Esophagus (tissue), 2 donors: ENCODE measurements at regions not wholly inside any gene's neighbourhood (a gene's known extent, or its start where the extent isn't known, plus 50 kb on each side); places are given as distances from the start of the nearest gene placed in this dataset.

Source experiments
- H3K27ac ChIP-seq, 2 donors: one replicate each; pipeline ENCODE4 v1.5.1; 2013; ENCODE audit warnings: low read depth in 2 of 2, mild to moderate bottlenecking in 2 of 2, inconsistent platforms in 1 of 2, low read length in 1 of 2, moderate library complexity in 1 of 2
- H3K27me3 ChIP-seq, 2 donors: one replicate each; pipeline ENCODE4 v1.6.1; 2013; ENCODE audit warnings: low read length in 2 of 2, control low read depth in 1 of 2, mild to moderate bottlenecking in 1 of 2; ENCODE audit not compliant: insufficient read depth in 2 of 2, control insufficient read depth in 1 of 2
- H3K36me3 ChIP-seq, 2 donors: one replicate each; pipeline ENCODE4 v1.6.1; 2013; ENCODE audit warnings: low read length in 1 of 2; ENCODE audit not compliant: control insufficient read depth in 2 of 2, insufficient read depth in 2 of 2
- H3K4me1 ChIP-seq, 2 donors: one replicate each; pipeline ENCODE4 v1.6.1; 2013; ENCODE audit warnings: low read length in 1 of 2; ENCODE audit not compliant: control insufficient read depth in 2 of 2, insufficient read depth in 2 of 2
- H3K4me3 ChIP-seq, 2 donors: one replicate each; pipeline ENCODE4 v1.5.1; 2013; ENCODE audit warnings: low read length in 2 of 2, mild to moderate bottlenecking in 2 of 2, low read depth in 1 of 2, moderate library complexity in 1 of 2
- H3K9me3 ChIP-seq, 2 donors: one replicate each; pipeline ENCODE4 v1.6.1; 2013; ENCODE audit warnings: mild to moderate bottlenecking in 2 of 2, low read depth in 1 of 2, low read length in 1 of 2, moderate library complexity in 1 of 2; ENCODE audit not compliant: control insufficient read depth in 2 of 2, insufficient read depth in 1 of 2
- WGBS, 2 donors: extraction: QIAGEN DNeasy Blood & Tissue Kit; methylation state at CpG; one replicate each; pipeline ENCODE4 v1.1.7; 2013; 5-methylcytosine and 5-hydroxymethylcytosine counted together
- donor health status: healthy with polysubstance abuse.
- donor health status: Bipolar disorder and iron deficiency.

DNA sequence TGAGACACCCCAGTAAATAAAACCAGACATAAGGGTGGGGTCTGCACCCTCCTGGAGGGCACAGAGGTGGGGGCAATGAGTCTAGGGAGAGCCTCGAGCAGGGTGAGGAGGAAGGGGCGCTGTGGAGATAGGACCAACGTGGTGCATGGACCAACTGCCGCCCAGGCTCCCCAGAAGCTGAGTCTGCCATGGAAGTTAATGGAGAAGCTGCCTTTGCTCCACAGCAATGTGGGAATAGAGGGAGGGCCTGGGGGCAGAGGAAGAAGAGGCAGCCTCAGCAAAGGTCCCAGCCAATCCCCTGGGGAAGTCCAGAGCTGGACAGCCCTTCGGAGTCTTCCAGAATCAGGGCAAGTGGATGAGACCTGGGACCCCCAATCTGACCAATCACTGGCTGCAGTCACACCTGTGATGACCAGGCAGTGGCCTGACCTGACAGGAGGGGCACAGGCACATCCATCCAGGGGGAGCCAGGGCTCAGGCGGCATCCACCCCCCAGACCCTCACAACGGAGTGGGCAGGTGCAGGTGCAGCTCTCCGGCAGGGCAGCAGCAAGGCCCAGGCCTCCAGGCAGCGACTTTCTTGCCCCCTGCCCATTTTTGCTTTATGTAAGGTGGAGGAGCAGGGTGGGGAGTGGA is 242.2 kb upstream of the PPP2R2D start:
- Histone ChIP-seq H3K9me3 (peaks cover 2 to 13% of the 10 kb centered on the region in 2 donors), H3K36me3 (no peaks in the 10 kb centered on the region), H3K27ac (no peak overlapping the region), H3K4me1 (peaks cover 0 to 2% of the 10 kb centered on the region in 2 donors), H3K4me3 (no peak overlapping the region), H3K27me3 (peaks cover 0 to 3% of the 10 kb centered on the region in 2 donors)
- WGBS, 2 donors = 83% methylated on average over 9 of the region's 9 CpGs

DNA sequence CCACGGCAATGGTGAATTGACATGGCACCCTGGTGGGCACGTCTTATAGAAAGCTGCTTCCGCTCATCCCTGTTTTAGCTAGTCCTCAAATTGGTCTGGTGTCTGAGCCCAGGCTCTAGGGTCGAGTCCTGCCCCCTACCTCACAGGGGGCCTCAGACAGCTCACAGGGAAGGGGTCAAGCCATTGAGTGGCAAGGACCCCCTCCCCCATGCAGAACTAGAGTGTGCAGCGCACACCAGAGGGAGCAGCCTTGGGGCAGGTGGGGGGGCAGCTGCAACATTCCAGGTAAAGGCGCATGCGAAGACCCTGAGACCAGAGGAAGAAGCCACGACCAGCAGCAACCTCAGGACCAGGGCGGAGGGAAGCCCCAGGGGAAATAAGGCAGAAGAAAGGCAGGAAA is 240.4 kb upstream of the PPP2R2D start:
- H3K27ac ChIP-seq = no peak overlapping the region
- peaks cover 0 to 3% of the 10 kb centered on the region in 2 donors for H3K27me3 ChIP-seq
- H3K36me3 ChIP-seq = no peaks in the 10 kb centered on the region
- 92 to 93% methylated on average over 9 of the region's 9 CpGs for WGBS, 2 donors
- peaks cover 2 to 9% of the 10 kb centered on the region in 2 donors for H3K9me3 ChIP-seq
- no peak overlapping the region for H3K4me3 ChIP-seq
- no peaks in the 10 kb centered on the region for H3K4me1 ChIP-seq

DNA sequence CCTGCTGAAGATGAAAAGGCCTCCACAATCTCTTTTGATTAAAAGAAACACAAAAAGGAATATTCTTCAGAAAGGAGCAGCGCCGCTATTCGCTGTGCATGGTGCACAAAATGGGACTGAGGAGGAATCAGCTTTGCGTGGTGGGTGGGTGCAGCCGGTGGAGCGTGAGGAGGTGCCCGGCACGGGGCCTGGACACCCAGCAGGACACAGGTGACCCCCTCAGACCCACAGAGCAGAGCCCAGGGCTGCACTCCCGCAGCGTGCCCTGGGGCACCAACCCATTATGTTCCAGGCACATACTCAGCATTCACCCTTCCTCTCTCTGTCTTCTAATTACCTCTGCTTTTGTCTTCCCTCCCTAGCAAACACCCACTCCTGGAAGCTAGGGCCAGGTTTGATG is 238.0 kb upstream of the PPP2R2D start:
- 90 to 92% methylated on average over 10 of the region's 10 CpGs for WGBS, 2 donors
- no peaks in the 10 kb centered on the region for H3K36me3 ChIP-seq
- no peak overlapping the region for H3K4me3 ChIP-seq
- H3K27ac ChIP-seq = no peak overlapping the region
- peaks cover 2 to 5% of the 10 kb centered on the region in 2 donors for H3K9me3 ChIP-seq
- H3K27me3 ChIP-seq = peaks cover 0 to 1% of the 10 kb centered on the region in 2 donors
- H3K4me1 ChIP-seq = no peaks in the 10 kb centered on the region

DNA sequence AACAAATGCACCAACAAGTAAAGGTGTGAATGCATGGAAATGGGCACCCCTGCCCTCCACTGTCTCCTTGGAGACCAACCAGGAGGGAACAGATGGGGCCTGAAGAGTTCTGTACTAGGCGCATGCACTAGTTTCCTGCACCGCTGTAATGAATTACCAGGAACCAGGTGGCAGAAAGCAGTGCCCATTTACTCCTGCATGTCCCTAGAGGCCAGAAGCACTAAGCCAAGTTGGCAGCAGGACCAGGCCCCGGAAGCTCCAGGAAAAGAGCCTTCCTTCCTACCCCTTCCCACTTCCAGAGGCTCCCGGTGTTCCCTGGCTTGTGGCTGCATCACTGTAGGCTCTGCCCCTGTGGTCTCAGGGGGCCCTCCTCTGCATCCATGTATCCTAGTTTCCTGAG is 237.5 kb upstream of the PPP2R2D start:
- Histone ChIP-seq H3K4me1 (no peaks in the 10 kb centered on the region), H3K36me3 (no peaks in the 10 kb centered on the region), H3K9me3 (peaks cover 2 to 5% of the 10 kb centered on the region in 2 donors), H3K27ac (no peak overlapping the region), H3K27me3 (no peaks in the 10 kb centered on the region), H3K4me3 (no peak overlapping the region)
- WGBS, 2 donors = 74 to 79% methylated on average over 4 of the region's 4 CpGs

DNA sequence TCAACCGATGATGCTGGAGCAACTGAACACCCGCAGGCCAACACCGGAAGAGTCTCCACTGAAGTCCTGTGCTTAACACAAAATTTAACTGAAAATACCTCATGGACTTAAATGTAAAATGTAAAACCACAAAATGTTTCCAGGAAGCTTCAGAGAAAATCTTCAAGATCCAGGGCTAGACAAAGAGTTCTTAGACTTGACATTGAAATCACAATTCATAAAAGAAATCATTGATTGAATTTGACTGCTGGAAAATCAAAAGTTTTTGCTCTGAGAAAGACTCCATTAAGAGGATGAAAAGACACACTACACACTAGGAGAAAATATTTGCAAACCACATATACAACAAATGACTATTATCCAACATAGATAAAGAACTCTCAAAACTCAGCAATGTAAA is 234.7 kb upstream of the PPP2R2D start:
- peaks cover 0 to under 1% of the 10 kb centered on the region in 2 donors for H3K9me3 ChIP-seq
- H3K36me3 ChIP-seq = no peaks in the 10 kb centered on the region
- H3K27me3 ChIP-seq = no peaks in the 10 kb centered on the region
- no peaks in the 10 kb centered on the region for H3K4me1 ChIP-seq
- H3K4me3 ChIP-seq = no peak overlapping the region
- no peak overlapping the region for H3K27ac ChIP-seq
- 92 to 98% methylated on average over 3 of the region's 3 CpGs for WGBS, 2 donors

DNA sequence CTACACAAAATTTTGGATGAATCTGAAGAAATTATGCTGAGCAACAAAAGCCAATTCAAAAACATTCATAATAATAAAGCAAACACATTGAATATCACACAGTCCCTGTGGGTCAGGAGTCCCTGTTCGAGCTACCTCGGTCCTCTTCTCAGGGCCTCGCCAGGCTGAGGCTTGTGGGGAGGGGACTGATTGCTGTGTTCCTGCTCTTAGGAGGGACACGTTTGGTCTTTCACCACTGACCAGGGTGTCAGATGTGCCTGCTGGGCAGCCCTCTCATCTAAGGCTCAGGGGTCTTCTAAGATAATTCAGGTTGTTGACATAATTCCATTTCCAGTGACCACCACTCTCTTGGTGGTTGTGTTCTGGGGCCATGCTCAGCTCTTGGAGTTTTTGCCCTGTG is 233.8 kb upstream of the PPP2R2D start:
- Histone ChIP-seq H3K4me3 (no peak overlapping the region), H3K27me3 (no peaks in the 10 kb centered on the region), H3K36me3 (no peaks in the 10 kb centered on the region), H3K9me3 (peaks cover 0 to 3% of the 10 kb centered on the region in 2 donors), H3K4me1 (no peaks in the 10 kb centered on the region), H3K27ac (no peak overlapping the region)
- WGBS, 2 donors = 72 to 75% methylated on average over 4 of the region's 4 CpGs

DNA sequence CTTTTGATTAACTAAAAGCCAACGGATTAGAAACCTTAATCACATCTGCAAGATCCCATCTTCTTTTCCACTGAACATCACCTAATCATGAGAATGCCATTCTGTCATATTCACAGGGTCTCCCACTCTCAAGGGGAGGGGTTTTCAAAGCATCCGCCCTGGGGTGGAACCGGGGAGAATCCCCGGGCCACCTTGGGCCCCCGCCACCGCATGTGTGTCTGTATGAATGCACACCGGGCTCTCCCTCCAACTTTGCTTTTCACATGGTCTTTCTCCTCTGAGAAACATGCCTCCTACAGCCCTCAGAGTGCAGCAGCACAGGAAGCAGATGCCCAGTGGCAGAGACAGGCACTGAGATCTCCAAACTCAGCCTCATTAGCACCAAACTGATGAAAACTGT is 233.2 kb upstream of the PPP2R2D start:
- 86 to 90% methylated on average over 7 of the region's 7 CpGs for WGBS, 2 donors

DNA sequence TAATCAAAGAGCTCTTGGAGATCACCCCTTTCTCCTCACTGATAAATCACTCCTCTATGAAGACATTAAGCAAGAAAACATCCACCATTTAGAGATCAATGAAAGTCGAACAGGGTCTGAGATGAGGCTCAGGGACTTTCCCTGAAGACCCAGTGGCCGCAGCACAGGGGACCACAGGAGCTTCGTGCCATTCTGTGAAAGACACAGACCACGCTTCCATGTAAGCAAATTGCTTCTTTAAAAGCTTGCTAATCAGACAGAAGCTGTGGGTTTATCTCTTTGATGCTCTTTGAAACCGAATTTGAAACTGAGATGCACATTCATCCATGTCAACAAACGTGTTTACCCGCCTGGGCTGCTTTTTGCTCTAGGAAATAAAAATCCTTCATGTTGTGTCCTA is 231.9 kb upstream of the PPP2R2D start:
- no peak overlapping the region for H3K27ac ChIP-seq
- H3K36me3 ChIP-seq = no peaks in the 10 kb centered on the region
- H3K9me3 ChIP-seq = peaks cover under 1 to 8% of the 10 kb centered on the region in 2 donors
- no peaks in the 10 kb centered on the region for H3K4me1 ChIP-seq
- no peaks in the 10 kb centered on the region for H3K27me3 ChIP-seq
- WGBS, 2 donors = 47 to 57% methylated on average over 7 of the region's 7 CpGs
- H3K4me3 ChIP-seq = no peak overlapping the region

More for the DNA sequence above, 233.2 kb upstream of the PPP2R2D start:
- H3K4me1 ChIP-seq = no peaks in the 10 kb centered on the region
- H3K9me3 ChIP-seq = peaks cover 0 to 3% of the 10 kb centered on the region in 2 donors
- H3K4me3 ChIP-seq = no peak overlapping the region
- H3K27me3 ChIP-seq = no peaks in the 10 kb centered on the region
- H3K27ac ChIP-seq = no peak overlapping the region
- H3K36me3 ChIP-seq = no peaks in the 10 kb centered on the region

DNA sequence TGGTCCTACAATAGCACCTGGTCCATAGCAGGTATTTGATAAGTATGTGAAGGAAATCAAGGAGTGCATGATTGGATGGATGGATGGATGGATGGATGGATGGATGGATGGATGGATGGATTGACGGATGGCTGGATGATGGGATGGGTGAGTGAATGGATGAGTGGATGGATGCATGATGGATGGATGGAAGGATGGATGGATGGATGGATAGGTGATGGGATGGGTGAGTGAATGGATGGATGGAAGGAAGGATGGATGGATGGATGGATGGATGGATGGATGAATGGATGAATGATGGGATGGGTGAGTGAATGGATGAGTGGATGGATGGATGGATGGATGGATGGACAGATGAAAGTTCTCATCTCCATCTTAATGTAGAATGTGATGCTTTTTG is 231.0 kb upstream of the PPP2R2D start:
- Histone ChIP-seq H3K36me3 (no peaks in the 10 kb centered on the region), H3K4me1 (no peaks in the 10 kb centered on the region), H3K4me3 (no peak overlapping the region), H3K27ac (no peak overlapping the region), H3K9me3 (peaks cover 4 to 8% of the 10 kb centered on the region in 2 donors), H3K27me3 (no peaks in the 10 kb centered on the region)
- WGBS, 2 donors = 81 to 85% methylated on average over 1 of the region's 1 CpG

DNA sequence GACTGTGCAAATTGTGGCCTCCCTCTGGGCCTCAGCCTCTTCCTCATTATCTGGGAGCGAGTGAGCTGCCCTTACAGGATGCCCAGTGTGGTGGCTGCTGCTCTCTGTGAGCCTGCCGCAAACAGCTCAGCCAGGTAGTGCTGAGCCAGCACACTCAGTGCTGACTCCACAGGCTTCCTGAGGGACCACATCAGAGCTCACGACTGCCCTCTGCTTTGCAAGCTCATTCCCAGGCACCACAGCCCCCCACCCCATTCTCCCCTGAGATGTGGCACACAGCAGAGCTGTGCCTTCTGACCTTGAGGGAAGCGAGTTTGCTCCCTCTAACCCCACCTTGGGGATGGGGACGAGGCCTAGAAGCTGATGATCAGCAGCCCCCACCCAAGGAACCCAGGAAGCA is 230.5 kb upstream of the PPP2R2D start:
- Histone ChIP-seq H3K36me3 (no peaks in the 10 kb centered on the region), H3K27ac (no peak overlapping the region), H3K27me3 (no peaks in the 10 kb centered on the region), H3K4me3 (no peak overlapping the region), H3K9me3 (peaks cover 4 to 8% of the 10 kb centered on the region in 2 donors), H3K4me1 (no peaks in the 10 kb centered on the region)
- WGBS, 2 donors = 65 to 68% methylated on average over 5 of the region's 5 CpGs
